Activated CD4-positive, alpha-beta T cell treated with anti-CD3 and anti-CD28 coated beads, Interleukin-2, amount 10 ng/mL, durations not matched to agents 7 days and 5 days (primary cell): ENCODE measurements at regions not wholly inside any gene's neighbourhood (a gene's known extent, or its start where the extent isn't known, plus 50 kb on each side); places are given as distances from the start of the nearest gene placed in this dataset.

ENCODE experiments used
- CTCF ChIA-PET: fragments of 350-600 bp; sonication (Branson Sonifier 250); formaldehyde crosslinking; loops from one replicate; lab custom pipeline; 2021; ENCODE audit warnings: antibody characterized with exemption; lab: Charles Lee
- POLR2A ChIA-PET: fragments of 350-600 bp; sonication (Branson Sonifier 250); formaldehyde crosslinking; loops from one replicate; lab custom pipeline; 2021; ENCODE audit warnings: antibody characterized with exemption; lab: Charles Lee
- DNase-seq: peaks from one replicate; pipeline ENCODE4 v3.0.0-alpha.2; 2020
- H3K27ac Mint-ChIP-seq: one replicate; pipeline ENCODE4 v1.8.0; 2021; ENCODE audit warnings: mild to moderate bottlenecking, moderate library complexity, mixed read lengths
- H3K27me3 Mint-ChIP-seq: one replicate; pipeline ENCODE4 v1.8.0; 2021; ENCODE audit warnings: mixed read lengths
- H3K36me3 Mint-ChIP-seq: one replicate; pipeline ENCODE4 v1.8.0; 2021; ENCODE audit warnings: low read depth, mixed read lengths
- H3K4me1 Mint-ChIP-seq: one replicate; pipeline ENCODE4 v1.8.0; 2021; ENCODE audit warnings: mixed read lengths
- H3K4me3 Mint-ChIP-seq: one replicate; pipeline ENCODE4 v1.8.0; 2021; ENCODE audit warnings: mild to moderate bottlenecking, moderate library complexity, mixed read lengths
- H3K9me3 Mint-ChIP-seq: one replicate; pipeline ENCODE4 v1.8.0; 2021; ENCODE audit warnings: mixed read lengths

DNA sequence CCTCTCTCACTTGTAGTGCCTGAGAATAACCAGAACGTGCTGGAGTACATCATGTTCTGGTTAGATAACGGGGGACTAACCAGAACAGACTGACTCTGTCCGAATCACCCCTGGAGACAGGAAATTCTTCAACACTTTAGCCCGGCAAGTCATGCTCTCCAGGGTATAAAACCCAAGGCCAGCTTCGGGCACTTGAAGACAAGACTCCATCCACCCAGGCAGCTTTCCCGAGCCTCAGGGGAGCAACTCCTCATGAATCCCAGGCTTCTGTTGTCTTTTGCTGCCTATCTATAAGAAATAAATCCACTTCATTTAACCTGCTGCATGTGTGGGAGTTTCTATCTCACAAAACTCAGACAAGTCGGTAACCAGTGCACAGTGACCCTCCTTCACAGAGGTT is 99.6 kb downstream of the KCNF1 start:
- no peaks in the 10 kb centered on the region for H3K36me3 Mint-ChIP-seq
- POLR2A ChIA-PET = no interaction called here
- peaks cover 15% of the 10 kb centered on the region for H3K9me3 Mint-ChIP-seq
- H3K27me3 Mint-ChIP-seq = peaks cover 7% of the 10 kb centered on the region
- no peak overlapping the region for H3K27ac Mint-ChIP-seq
- no peak overlapping the region for H3K4me3 Mint-ChIP-seq
- CTCF ChIA-PET = no interaction called here
- DNase-seq = no peak
- no peaks in the 10 kb centered on the region for H3K4me1 Mint-ChIP-seq

DNA sequence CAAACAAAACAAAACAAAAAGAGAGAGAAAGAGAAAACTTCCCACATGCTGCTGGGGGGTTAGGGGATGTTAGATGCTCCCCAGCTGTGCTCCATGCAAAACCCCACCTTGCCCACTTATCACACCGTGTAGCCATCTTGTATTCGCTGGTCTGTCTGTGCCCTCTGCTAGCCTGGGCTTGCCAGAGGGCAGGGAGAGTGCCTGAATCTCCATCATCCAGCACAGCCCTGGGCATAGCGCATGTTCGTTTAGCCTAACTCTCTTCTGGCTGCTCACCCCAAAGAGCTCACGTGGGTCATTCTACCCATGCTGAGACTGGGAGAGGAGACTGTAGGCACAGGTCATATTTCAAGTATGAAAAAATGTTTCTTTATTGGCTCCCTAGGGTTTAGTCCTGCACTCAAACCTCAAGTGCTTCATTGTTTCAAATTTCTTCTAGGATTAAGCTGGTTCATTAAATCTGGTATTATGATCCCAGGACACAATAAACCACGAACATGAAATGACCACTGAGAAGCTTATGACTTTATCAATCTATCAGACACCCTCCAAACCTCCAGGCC is 100.5 kb downstream of the KCNF1 start:
- Mint-ChIP-seq H3K36me3 (no peaks in the 10 kb centered on the region), H3K27me3 (peaks cover 7% of the 10 kb centered on the region), H3K4me1 (no peaks in the 10 kb centered on the region), H3K9me3 (peaks cover 15% of the 10 kb centered on the region), H3K4me3 (no peak overlapping the region), H3K27ac (no peak overlapping the region)
- no peak for DNase-seq
- POLR2A ChIA-PET = interaction anchor here (0.6 kb wide), 1 partner anchor 98 kb away, joined by 5 read pairs; no protein-coding TSS in a partner anchor
- CTCF ChIA-PET = no interaction called here

DNA sequence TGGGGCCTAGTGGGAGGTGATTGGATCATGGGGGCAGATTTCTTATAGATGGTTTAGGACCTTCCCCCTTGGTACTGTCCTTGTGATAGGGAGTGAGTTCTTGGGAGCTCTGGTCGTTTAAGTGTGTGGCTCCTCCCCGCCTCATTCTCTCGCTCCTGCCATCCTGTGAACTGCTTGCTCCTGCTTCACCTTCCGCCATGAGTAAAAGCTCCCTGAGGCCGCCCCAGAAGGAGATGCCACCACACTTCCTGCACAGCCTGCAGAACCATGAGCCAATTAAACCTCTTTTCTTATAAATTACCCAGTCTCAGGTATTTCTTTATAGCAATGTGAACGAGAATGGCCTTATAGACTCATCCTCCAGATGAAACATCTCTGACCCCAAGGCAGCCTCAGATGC is 101.5 kb downstream of the KCNF1 start:
- H3K36me3 Mint-ChIP-seq = no peaks in the 10 kb centered on the region
- H3K4me1 Mint-ChIP-seq = no peaks in the 10 kb centered on the region
- peaks cover 15% of the 10 kb centered on the region for H3K9me3 Mint-ChIP-seq
- no peak overlapping the region for H3K4me3 Mint-ChIP-seq
- CTCF ChIA-PET = no interaction called here
- POLR2A ChIA-PET = no interaction called here
- no peak for DNase-seq
- no peak overlapping the region for H3K27ac Mint-ChIP-seq
- H3K27me3 Mint-ChIP-seq = peaks cover 7% of the 10 kb centered on the region

DNA sequence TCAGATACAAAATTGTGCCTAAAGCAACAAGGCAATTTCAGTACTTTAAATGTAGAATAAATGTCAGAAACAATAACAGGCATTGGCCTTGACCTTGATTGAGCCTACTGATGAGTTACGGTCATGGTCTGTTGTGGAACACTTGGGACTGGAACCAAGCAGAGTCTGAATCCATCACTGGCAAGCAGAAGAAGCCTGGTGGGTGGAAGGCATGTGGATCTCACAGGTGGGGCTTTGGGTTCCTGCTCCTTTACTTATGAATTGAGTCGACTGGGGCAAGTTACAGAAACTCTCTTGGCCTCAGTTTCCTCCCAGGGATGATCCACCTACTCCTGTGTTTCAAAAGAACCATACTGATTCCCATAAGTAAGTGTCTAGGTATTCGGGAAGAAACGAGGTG is 102.3 kb downstream of the KCNF1 start:
- no peaks in the 10 kb centered on the region for H3K4me1 Mint-ChIP-seq
- POLR2A ChIA-PET = no interaction called here
- H3K4me3 Mint-ChIP-seq = no peak overlapping the region
- DNase-seq = no peak
- H3K27ac Mint-ChIP-seq = no peak overlapping the region
- H3K27me3 Mint-ChIP-seq = peaks cover 8% of the 10 kb centered on the region
- H3K36me3 Mint-ChIP-seq = no peaks in the 10 kb centered on the region
- H3K9me3 Mint-ChIP-seq = peaks cover 15% of the 10 kb centered on the region
- CTCF ChIA-PET = no interaction called here

DNA sequence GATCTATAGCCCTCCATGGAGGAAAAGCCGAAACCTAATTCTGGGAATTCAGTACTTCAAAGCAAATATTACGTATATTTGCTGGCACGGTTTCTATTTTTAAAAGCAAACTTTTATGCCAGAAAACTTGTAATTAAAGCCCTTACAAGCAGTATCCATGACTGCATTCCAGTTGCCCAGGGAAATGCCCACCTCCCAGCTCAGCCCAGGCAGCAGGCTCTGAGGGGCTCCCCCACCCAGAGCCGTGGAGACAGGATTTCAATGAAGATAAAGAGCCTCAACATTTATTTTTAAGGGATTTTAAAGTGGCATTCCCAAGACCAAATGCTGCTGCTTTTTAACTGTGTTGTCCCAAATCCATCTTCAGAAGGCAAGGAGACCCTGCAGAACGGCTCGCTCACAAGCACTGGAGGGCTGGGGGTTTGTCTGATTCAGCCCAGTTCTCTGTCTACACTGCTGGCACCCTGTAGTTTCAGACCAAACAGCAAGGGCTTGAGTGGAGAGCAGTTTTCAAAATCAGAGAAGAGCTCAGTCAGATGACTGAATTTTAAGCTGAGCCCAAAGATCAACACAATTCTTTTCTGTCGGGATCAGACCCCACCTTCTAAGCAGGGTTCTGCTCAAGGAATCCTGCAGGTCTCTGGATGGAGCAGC is 105.1 kb downstream of the KCNF1 start:
- Mint-ChIP-seq H3K36me3 (no peaks in the 10 kb centered on the region), H3K4me3 (no peak overlapping the region), H3K9me3 (peaks cover 3% of the 10 kb centered on the region), H3K27ac (no peak overlapping the region), H3K4me1 (no peaks in the 10 kb centered on the region), H3K27me3 (peaks cover 10% of the 10 kb centered on the region)
- POLR2A ChIA-PET = no interaction called here
- CTCF ChIA-PET = no interaction called here
- DNase-seq = no peak

DNA sequence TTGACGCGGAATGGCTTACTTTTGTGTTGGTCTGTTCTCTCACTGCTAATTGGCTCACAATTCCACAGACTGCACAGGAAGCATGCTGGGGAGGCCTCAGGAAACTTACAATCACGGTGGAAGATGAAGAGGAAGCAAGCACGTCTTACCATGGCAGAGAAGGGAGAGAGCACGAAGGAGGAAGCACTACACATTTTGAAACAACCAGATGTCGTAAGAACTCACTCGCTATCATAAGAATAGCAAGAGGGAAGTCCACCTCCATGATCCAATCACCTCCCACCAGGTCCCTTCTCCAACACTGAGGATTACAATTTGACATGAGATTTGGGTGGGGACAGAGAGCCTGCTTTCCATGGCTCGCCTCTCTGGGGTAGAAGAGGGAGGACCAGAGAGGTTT is 106.2 kb downstream of the KCNF1 start:
- H3K27me3 Mint-ChIP-seq = peaks cover 10% of the 10 kb centered on the region

DNA sequence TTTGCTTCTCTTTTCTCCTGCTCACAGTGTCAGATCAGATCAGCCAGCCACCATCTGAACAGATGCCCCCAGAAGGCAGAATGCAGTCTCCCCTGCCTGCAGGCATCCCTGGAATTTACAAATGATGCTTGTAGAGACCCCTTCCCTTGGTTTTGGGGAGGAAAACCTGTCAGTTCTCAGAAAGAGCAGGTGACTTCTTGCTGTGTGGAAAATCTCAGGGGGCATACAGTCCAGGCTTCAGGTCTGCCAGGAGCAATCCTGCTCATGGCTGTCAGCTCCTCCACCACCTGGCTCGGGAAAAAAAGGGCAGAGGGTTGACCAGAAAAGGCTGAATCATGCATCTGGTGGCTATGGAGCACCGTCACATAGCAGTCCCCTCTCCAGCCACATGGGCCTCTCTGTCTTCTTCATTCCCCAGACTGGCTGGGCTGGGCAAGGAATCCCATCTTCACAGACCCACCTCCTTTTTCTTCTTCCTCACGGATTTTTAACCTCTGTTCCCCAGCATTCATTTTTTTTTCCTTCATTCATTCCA is 107.0 kb downstream of the KCNF1 start:
- POLR2A ChIA-PET = no interaction called here
- peaks cover 10% of the 10 kb centered on the region for H3K27me3 Mint-ChIP-seq
- no peak overlapping the region for H3K4me3 Mint-ChIP-seq
- H3K9me3 Mint-ChIP-seq = no peaks in the 10 kb centered on the region
- no peak overlapping the region for H3K27ac Mint-ChIP-seq
- H3K36me3 Mint-ChIP-seq = no peaks in the 10 kb centered on the region
- CTCF ChIA-PET = no interaction called here
- H3K4me1 Mint-ChIP-seq = no peaks in the 10 kb centered on the region
- DNase-seq = no peak

More for the DNA sequence above, 106.2 kb downstream of the KCNF1 start:
- Mint-ChIP-seq H3K9me3 (no peaks in the 10 kb centered on the region), H3K4me3 (no peak overlapping the region), H3K27ac (no peak overlapping the region), H3K4me1 (no peaks in the 10 kb centered on the region), H3K36me3 (no peaks in the 10 kb centered on the region)
- ChIA-PET CTCF (no interaction called here), POLR2A (no interaction called here)
- no peak for DNase-seq

DNA sequence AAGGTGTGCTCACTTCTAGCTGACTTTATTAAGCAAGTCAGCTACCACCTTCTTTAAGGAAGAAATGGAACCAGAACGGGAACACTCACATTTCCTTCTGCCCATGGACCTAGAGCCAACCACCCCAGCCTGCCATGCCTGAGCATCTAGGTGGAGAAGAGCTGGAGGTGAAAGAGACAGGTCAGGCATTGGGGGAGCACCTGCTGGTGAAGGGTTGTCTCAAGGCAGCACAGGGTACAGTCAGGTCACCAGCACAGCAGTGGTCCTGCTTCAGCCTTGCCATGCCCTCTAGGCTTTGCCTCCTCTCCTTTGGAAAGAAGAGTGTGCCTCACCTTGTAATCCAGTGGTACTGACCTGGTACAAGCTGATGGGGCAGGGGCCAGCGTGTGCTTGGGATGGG is 107.9 kb downstream of the KCNF1 start:
- Mint-ChIP-seq H3K36me3 (no peaks in the 10 kb centered on the region), H3K27ac (no peak overlapping the region), H3K4me1 (no peaks in the 10 kb centered on the region), H3K9me3 (no peaks in the 10 kb centered on the region), H3K27me3 (peaks cover 6% of the 10 kb centered on the region), H3K4me3 (no peak overlapping the region)
- DNase-seq = no peak
- ChIA-PET POLR2A (no interaction called here), CTCF (interaction anchor here (1.0 kb wide), 1 partner anchor 186 kb away, joined by 3 read pairs; no protein-coding TSS in a partner anchor)

DNA sequence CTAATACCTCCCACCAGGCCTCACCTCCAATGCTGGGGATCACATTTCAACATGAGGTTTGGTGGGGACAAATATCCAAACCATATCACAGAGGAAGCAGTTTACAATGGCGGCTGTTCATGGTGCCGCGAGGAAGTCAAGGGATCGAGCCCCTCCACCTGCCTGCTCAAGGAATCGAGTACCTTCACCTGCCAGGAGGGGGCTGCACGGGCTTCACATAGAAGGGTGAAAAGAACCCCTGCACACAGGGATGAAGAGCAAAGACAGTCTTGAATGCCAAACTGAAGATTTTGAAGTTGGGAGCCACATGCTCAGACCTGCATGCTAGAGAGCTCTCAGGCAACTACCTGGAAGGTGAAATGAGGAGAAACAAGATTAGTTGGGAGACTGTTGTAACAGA is 110.3 kb downstream of the KCNF1 start:
- Mint-ChIP-seq H3K36me3 (no peaks in the 10 kb centered on the region), H3K9me3 (no peaks in the 10 kb centered on the region), H3K4me3 (no peak overlapping the region), H3K4me1 (no peaks in the 10 kb centered on the region), H3K27me3 (peaks cover 3% of the 10 kb centered on the region), H3K27ac (no peak overlapping the region)
- CTCF ChIA-PET = no interaction called here
- POLR2A ChIA-PET = no interaction called here
- no peak for DNase-seq

DNA sequence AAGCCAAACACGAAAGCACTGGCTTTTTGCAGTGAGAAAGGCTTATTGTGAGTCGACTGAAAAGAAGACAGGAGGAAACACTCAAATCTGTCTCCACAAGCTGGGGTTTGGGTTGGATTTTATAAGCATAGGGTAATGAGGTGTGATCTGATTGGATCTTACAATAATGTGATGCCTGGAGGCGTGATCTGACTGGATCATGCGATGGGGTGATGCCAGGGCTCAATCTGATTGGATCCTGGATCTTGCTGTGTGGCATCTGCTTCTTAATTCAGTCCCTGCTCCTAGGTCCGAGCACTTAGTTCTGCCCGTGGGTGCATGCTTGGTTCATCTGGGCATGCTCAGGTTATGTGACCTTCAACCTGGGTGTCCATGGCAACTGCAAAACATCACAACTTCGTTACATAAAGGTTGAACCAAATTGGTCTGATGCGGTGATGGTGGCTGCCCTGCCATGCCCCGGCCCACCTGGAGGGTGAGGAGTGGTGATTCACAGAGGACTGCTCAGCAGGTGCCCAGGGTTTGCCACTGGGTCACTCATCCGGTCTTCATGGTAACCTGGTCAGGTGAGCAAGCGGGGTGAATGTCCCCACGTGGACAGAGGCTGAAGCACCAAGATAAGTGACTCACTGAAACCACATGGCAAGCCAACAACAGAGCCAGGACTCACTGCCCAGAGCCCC is 111.0 kb downstream of the KCNF1 start:
- no peak for DNase-seq
- CTCF ChIA-PET = no interaction called here
- H3K9me3 Mint-ChIP-seq = no peaks in the 10 kb centered on the region

DNA sequence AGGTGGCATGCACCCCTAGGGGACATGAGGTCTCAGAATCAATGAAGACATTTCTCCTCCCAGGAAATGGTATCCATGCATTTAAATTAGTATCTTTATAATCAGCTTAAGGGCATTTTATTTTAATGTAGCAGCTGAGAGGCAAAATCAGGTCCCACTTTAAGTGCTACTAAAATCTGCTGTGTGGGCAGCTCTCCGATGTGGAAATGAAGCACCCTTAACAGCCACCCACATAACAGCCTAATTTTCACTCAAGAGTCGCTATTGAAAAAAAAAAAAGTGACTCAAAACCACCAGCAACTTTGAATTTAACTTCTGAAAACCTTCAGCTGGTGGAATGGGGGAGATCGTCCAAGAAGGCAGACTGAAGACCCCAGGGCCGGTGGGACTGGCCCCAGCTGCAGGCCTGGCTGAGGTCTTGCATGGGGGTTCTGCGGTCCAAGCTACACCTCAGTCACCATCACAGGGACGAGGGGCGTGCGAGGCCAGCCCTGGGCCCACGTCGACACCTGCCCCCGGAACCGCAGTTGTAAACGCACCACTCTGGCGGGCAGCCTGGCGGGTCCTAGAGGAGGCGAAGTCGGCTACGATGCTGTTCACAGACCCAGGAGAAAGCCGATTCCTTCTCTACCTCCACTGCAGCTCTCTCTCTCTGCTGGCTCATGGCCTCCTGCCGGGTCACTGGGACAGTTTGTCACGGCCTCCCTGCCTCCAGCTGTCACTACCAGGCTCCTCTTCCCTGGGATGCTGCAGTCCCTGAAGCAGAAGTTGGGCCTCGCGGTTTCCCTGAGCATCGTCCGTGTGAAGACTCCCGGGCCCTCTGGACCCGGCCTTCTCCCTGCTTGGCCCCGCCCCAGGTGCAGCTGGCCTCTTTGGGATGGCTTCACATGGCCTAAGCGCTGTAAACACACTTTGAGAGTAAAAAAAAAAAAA is 111.9 kb downstream of the KCNF1 start:
- no peaks in the 10 kb centered on the region for H3K9me3 Mint-ChIP-seq
- DNase-seq = no peak
- H3K27ac Mint-ChIP-seq = no peak overlapping the region
- peaks cover 3% of the 10 kb centered on the region for H3K27me3 Mint-ChIP-seq
- no peaks in the 10 kb centered on the region for H3K4me1 Mint-ChIP-seq
- CTCF ChIA-PET = no interaction called here
- H3K4me3 Mint-ChIP-seq = no peak overlapping the region
- POLR2A ChIA-PET = no interaction called here
- no peaks in the 10 kb centered on the region for H3K36me3 Mint-ChIP-seq

More for the DNA sequence above, 111.0 kb downstream of the KCNF1 start:
- H3K27me3 Mint-ChIP-seq = peaks cover 3% of the 10 kb centered on the region
- POLR2A ChIA-PET = no interaction called here
- H3K36me3 Mint-ChIP-seq = no peaks in the 10 kb centered on the region
- H3K4me3 Mint-ChIP-seq = no peak overlapping the region
- H3K4me1 Mint-ChIP-seq = no peaks in the 10 kb centered on the region
- H3K27ac Mint-ChIP-seq = no peak overlapping the region

DNA sequence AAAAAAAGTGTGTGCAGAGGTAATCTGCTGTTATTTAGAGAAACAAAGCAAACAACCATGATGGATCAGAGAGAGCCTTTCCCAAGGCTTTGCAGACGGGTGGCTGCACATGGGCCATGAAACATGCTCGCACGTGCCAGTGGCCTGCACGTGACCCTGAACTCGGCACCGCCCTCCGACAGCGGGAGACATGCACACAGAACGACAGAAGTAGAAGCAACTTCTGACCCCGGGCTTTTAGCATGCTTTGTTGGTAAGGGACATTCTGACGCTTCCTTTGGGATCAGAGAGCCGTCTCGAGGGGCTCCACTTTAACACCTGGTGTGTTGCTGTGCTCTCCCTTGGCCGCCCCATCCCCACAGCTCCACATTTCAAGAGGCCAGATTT is 112.5 kb downstream of the KCNF1 start:
- no peak overlapping the region for H3K4me3 Mint-ChIP-seq
- H3K27me3 Mint-ChIP-seq = no peaks in the 10 kb centered on the region
- no peak overlapping the region for H3K27ac Mint-ChIP-seq
- no peaks in the 10 kb centered on the region for H3K9me3 Mint-ChIP-seq
- CTCF ChIA-PET = no interaction called here
- POLR2A ChIA-PET = no interaction called here
- no peaks in the 10 kb centered on the region for H3K36me3 Mint-ChIP-seq
- no peaks in the 10 kb centered on the region for H3K4me1 Mint-ChIP-seq
- DNase-seq = no peak
